Caco-2 (cell line): ENCODE measurements at regions not wholly inside any gene's neighbourhood (a gene's known extent, or its start where the extent isn't known, plus 50 kb on each side); places are given as distances from the start of the nearest gene placed in this dataset.

ENCODE experiments used
- BruUV-seq: library from RNA; stranded (reverse); fragments of 400-500 nt; replicated peaks from 2 replicates; lab custom pipeline; 2021; lab: Mats Ljungman, UMichigan
- CTCF ChIA-PET: fragments of 300-600 bp; sonication (Branson Sonifier 250); formaldehyde crosslinking; loops from one replicate; lab custom pipeline; 2022; ENCODE audit warnings: antibody characterized with exemption; lab: Charles Lee
- POLR2A ChIA-PET: fragments of 300-600 bp; sonication (Branson Sonifier 250); formaldehyde crosslinking; loops from one replicate; lab custom pipeline; 2022; ENCODE audit warnings: antibody characterized with exemption; lab: Charles Lee
- DNase-seq, 2 experiments: peaks; one replicate each; pipeline versions ENCODE4 v3.0.0 to v3.0.0-alpha.2; 2020 to 2022
- H3K27me3 ChIP-seq: replicated peaks from 2 replicates; pipeline ENCODE4 v1.6.0; 2011; ENCODE audit warnings: low read length; ENCODE audit not compliant: control insufficient read depth, insufficient read depth
- H3K36me3 ChIP-seq: 2 replicates; pipeline ENCODE4 v1.5.1; 2011; ENCODE audit warnings: low read length; ENCODE audit not compliant: control insufficient read depth, insufficient read depth
- H3K4me1 ChIP-seq: fragments of 250-450 bp; sonication (Bioruptor Pico); 2 replicates; pipeline ENCODE4 v1.5.1; 2020; ENCODE audit warnings: mild to moderate bottlenecking
- H3K4me3 ChIP-seq: 2 replicates; pipeline ENCODE4 v1.5.1; 2011; ENCODE audit warnings: low read depth, mild to moderate bottlenecking, control low read depth, low read length
- H3K9me3 ChIP-seq: fragments of 250-450 bp; sonication (Bioruptor Pico); 2 replicates; pipeline ENCODE4 v1.5.1; 2020; ENCODE audit warnings: mild to moderate bottlenecking, moderate library complexity
- H3K27ac Mint-ChIP-seq: one replicate; pipeline ENCODE4 v1.8.0; 2022; ENCODE audit warnings: mixed read lengths; ENCODE audit not compliant: unreplicated experiment
- H3K27me3 Mint-ChIP-seq: one replicate; pipeline ENCODE4 v1.8.0; 2022; ENCODE audit warnings: mixed read lengths; ENCODE audit not compliant: insufficient read depth, unreplicated experiment
- H3K36me3 Mint-ChIP-seq: one replicate; pipeline ENCODE4 v1.8.0; 2022; ENCODE audit warnings: mild to moderate bottlenecking, mixed read lengths; ENCODE audit not compliant: insufficient read depth, unreplicated experiment
- H3K4me1 Mint-ChIP-seq: one replicate; pipeline ENCODE4 v1.8.0; 2022; ENCODE audit warnings: low read depth, mixed read lengths; ENCODE audit not compliant: unreplicated experiment
- H3K4me3 Mint-ChIP-seq: one replicate; pipeline ENCODE4 v1.8.0; 2022; ENCODE audit warnings: mild to moderate bottlenecking, moderate library complexity, mixed read lengths; ENCODE audit not compliant: unreplicated experiment
- H3K9me3 Mint-ChIP-seq: one replicate; pipeline ENCODE4 v1.8.0; 2022; ENCODE audit warnings: mixed read lengths; ENCODE audit not compliant: unreplicated experiment
- CTCF ChIP-seq, 2 experiments: fragments of 200-600 bp in 1 of 2; IDR thresholded peaks; 1 replicate in 1 of 2; 2 replicates in 1 of 2; pipeline versions ENCODE4 v1.5.1 to v1.8.0; 2011 to 2022; ENCODE audit warnings: antibody characterized with exemption in 1 of 2, control low read depth in 1 of 2, inconsistent platforms in 1 of 2, low read depth in 1 of 2, low read length in 1 of 2, mild to moderate bottlenecking in 1 of 2, moderate library complexity in 1 of 2; ENCODE audit not compliant: insufficient read depth in 1 of 2, severe bottlenecking in 1 of 2, unreplicated experiment in 1 of 2
- intact Hi-C: fragments of 100-400 bp; cut with micrococcal nuclease; formaldehyde crosslinking; loops from one replicate; pipeline ENCODE4 v1.10.0; 2022; ENCODE audit not compliant: unreplicated experiment

GRCh38 chr9:129406278-129407225 lies 214.3 kb downstream of the C9orf50 start:
- Mint-ChIP-seq H3K27me3 (no peaks in the 10 kb centered on the region), H3K36me3 (peaks cover 6% of the 10 kb centered on the region), H3K4me3 (no peak overlapping the region), H3K4me1 (peaks cover 16% of the 10 kb centered on the region), H3K27ac (no peak overlapping the region), H3K9me3 (peaks cover 13% of the 10 kb centered on the region)
- no peak for DNase-seq
- ChIA-PET CTCF (no interaction called here), POLR2A (no interaction called here)
- H3K4me3 ChIP-seq: no peak overlapping the region
- intact Hi-C loops: no loop called here
- no peaks in the 10 kb centered on the region for H3K27me3 ChIP-seq
- no peak for TF ChIP-seq CTCF (IDR thresholded peaks at IDR 0.05; ENCODE audit: insufficient read depth in 1 of 2, low read depth in 1 of 2, low read length in 1 of 2, severe bottlenecking in 1 of 2, unreplicated experiment in 1 of 2)
- no peaks in the 10 kb centered on the region for H3K9me3 ChIP-seq
- BruUV-seq: no TSS peak
- H3K36me3 ChIP-seq: no peaks in the 10 kb centered on the region
- H3K4me1 ChIP-seq: peaks cover 29% of the 10 kb centered on the region

GRCh38 chr9:129405827-129406213 lies 215.1 kb downstream of the C9orf50 start:
- intact Hi-C loops: no loop called here
- H3K4me1 ChIP-seq: peaks cover 24% of the 10 kb centered on the region; the same call in 1 of the 2 replicates
- ChIA-PET CTCF (no interaction called here), POLR2A (no interaction called here)
- H3K36me3 ChIP-seq: no peaks in the 10 kb centered on the region
- Mint-ChIP-seq H3K27me3 (no peaks in the 10 kb centered on the region), H3K36me3 (peaks cover 4% of the 10 kb centered on the region), H3K4me3 (no peak overlapping the region), H3K27ac (no peak overlapping the region), H3K4me1 (peaks cover 16% of the 10 kb centered on the region), H3K9me3 (peaks cover 12% of the 10 kb centered on the region)
- no peak for TF ChIP-seq CTCF (IDR thresholded peaks at IDR 0.05; ENCODE audit: insufficient read depth in 1 of 2, low read depth in 1 of 2, low read length in 1 of 2, severe bottlenecking in 1 of 2, unreplicated experiment in 1 of 2)
- BruUV-seq: no TSS peak
- DNase-seq: no peak
- H3K27me3 ChIP-seq: no peaks in the 10 kb centered on the region
- no peak overlapping the region for H3K4me3 ChIP-seq
- no peaks in the 10 kb centered on the region for H3K9me3 ChIP-seq

- no peaks in the 10 kb centered on the region for H3K27me3 Mint-ChIP-seq
- no peak for DNase-seq
- Histone ChIP-seq H3K4me1 (peaks cover 24% of the 10 kb centered on the region; the same call in 1 of the 2 replicates), H3K36me3 (no peaks in the 10 kb centered on the region), H3K27me3 (no peaks in the 10 kb centered on the region), H3K4me3 (no peak overlapping the region), H3K9me3 (no peaks in the 10 kb centered on the region)
- no peak overlapping the region for H3K27ac Mint-ChIP-seq
- H3K36me3 Mint-ChIP-seq: no peaks in the 10 kb centered on the region
- no peak for TF ChIP-seq CTCF (IDR thresholded peaks at IDR 0.05; ENCODE audit: insufficient read depth in 1 of 2, low read depth in 1 of 2, low read length in 1 of 2, severe bottlenecking in 1 of 2, unreplicated experiment in 1 of 2)
- BruUV-seq: no TSS peak
- ChIA-PET CTCF (interaction anchor here (0.9 kb wide), 1 partner anchor 22 kb away, joined by 4 read pairs; no protein-coding TSS in a partner anchor), POLR2A (interaction anchor here (0.6 kb wide), 1 partner anchor 91 kb away, joined by 4 read pairs; no protein-coding TSS in a partner anchor)
- intact Hi-C loops: no loop called here
- H3K4me3 Mint-ChIP-seq: no peak overlapping the region
- H3K4me1 Mint-ChIP-seq: peaks cover 16% of the 10 kb centered on the region
- peaks cover 6% of the 10 kb centered on the region for H3K9me3 Mint-ChIP-seq
Observed at GRCh38 chr9:129405089-129405826, 215.6 kb downstream of the C9orf50 start.
